Fibroblast of pulmonary artery (primary cell): ENCODE measurements at regions not wholly inside any gene's neighbourhood (a gene's known extent, or its start where the extent isn't known, plus 50 kb on each side); places are given as distances from the start of the nearest gene placed in this dataset.

ENCODE experiments used
- DNase-seq: peaks from one replicate; pipeline ENCODE4 v3.0.0-alpha.2; 2010; ENCODE audit warnings: low read depth
- H3K4me3 ChIP-seq: replicated peaks from 2 replicates; pipeline ENCODE4 v1.5.1; 2011; ENCODE audit warnings: low read depth, mild to moderate bottlenecking, control low read depth, low read length, moderate library complexity
- CTCF ChIP-seq: IDR thresholded peaks from 2 replicates; pipeline ENCODE4 v1.5.1; 2011; ENCODE audit warnings: mild to moderate bottlenecking, control low read depth, low read length, inconsistent platforms; ENCODE audit errors: missing control alignments

- H3K4me3 ChIP-seq, result no peak overlapping the region
- DNase-seq, result no peak
- no peak for TF ChIP-seq CTCF
Measured at GRCh38 chr11:38307455-38307854, 1709.4 kb upstream of the RAG2 start.

GRCh38 chr11:38305682-38306081, 1707.6 kb upstream of the RAG2 start:
- TF ChIP-seq CTCF, result no peak
- DNase-seq, result peak; percentile 70
- H3K4me3 ChIP-seq, result no peak overlapping the region

- H3K4me3 ChIP-seq, result no peak overlapping the region
- TF ChIP-seq CTCF, result no peak
- peak; percentile 4 for DNase-seq
Measured at GRCh38 chr11:38304926-38305325, 1706.9 kb upstream of the RAG2 start.

GRCh38 chr11:38302564-38302963, 1704.5 kb upstream of the RAG2 start:
- no peak for DNase-seq
- no peak overlapping the region for H3K4me3 ChIP-seq
- no peak for TF ChIP-seq CTCF

- TF ChIP-seq CTCF, result no peak
- no peak for DNase-seq
- H3K4me3 ChIP-seq, result no peak overlapping the region
Measured at GRCh38 chr11:38300570-38300969, 1702.5 kb upstream of the RAG2 start.

- H3K4me3 ChIP-seq, result no peak overlapping the region
- no peak for DNase-seq
- TF ChIP-seq CTCF, result no peak
Measured at GRCh38 chr11:38296211-38296776, 1698.3 kb upstream of the RAG2 start.

- H3K4me3 ChIP-seq, result no peak overlapping the region
- no peak for TF ChIP-seq CTCF
- no peak for DNase-seq
Measured at GRCh38 chr11:38282718-38283117, 1684.7 kb upstream of the RAG2 start.
